GM18505 (cell line): ENCODE measurements at regions not wholly inside any gene's neighbourhood (a gene's known extent, or its start where the extent isn't known, plus 50 kb on each side); places are given as distances from the start of the nearest gene placed in this dataset.
A peak's percentile ranks its signal among the peaks of the same experiment; 100 is the strongest.

Source experiments
- ATAC-seq: cut with Tn5 transposase; IDR thresholded peaks from one replicate; pipeline ENCODE4 v1.9.1; 2021; ENCODE audit not compliant: unreplicated experiment
- POLR2A ChIP-seq: IDR thresholded peaks from 4 replicates; pipeline ENCODE4 v1.6.1; 2011; ENCODE audit warnings: borderline replicate concordance; ENCODE audit not compliant: insufficient read depth, insufficient read length; ENCODE audit errors: extremely low read depth

- TF ChIP-seq POLR2A: no peak
- no peak for ATAC-seq
Observed at GRCh38 chr12:11564984-11565651, 84.4 kb upstream of the ETV6 start.

- ATAC-seq: no peak
- TF ChIP-seq POLR2A: no peak
Observed at GRCh38 chr12:11565752-11566151, 83.7 kb upstream of the ETV6 start.

GRCh38 chr12:11568155-11568761 lies 81.2 kb upstream of the ETV6 start:
- peak; percentile 2 for ATAC-seq
- no peak for TF ChIP-seq POLR2A

- TF ChIP-seq POLR2A: no peak
- ATAC-seq: peak; percentile 80
Observed at GRCh38 chr12:11568762-11569478, 80.6 kb upstream of the ETV6 start.

- no peak for ATAC-seq
- TF ChIP-seq POLR2A: no peak
Observed at GRCh38 chr12:11569716-11570115, 79.8 kb upstream of the ETV6 start.

GRCh38 chr12:11573880-11574279 lies 75.6 kb upstream of the ETV6 start:
- no peak for TF ChIP-seq POLR2A

GRCh38 chr12:11576104-11576503 lies 73.4 kb upstream of the ETV6 start:
- no peak for TF ChIP-seq POLR2A
- ATAC-seq: no peak

More at GRCh38 chr12:11573880-11574279, 75.6 kb upstream of the ETV6 start:
- ATAC-seq: no peak

GRCh38 chr12:11577658-11578260 lies 71.7 kb upstream of the ETV6 start:
- ATAC-seq: no peak
- TF ChIP-seq POLR2A: no peak

GRCh38 chr12:11578461-11578993 lies 70.9 kb upstream of the ETV6 start:
- ATAC-seq: peak; percentile 60
- no peak for TF ChIP-seq POLR2A

GRCh38 chr12:11580125-11580751 lies 69.2 kb upstream of the ETV6 start:
- no peak for ATAC-seq
- no peak for TF ChIP-seq POLR2A

GRCh38 chr12:11581179-11581755 lies 68.2 kb upstream of the ETV6 start:
- TF ChIP-seq POLR2A: no peak
- no peak for ATAC-seq

GRCh38 chr12:11584221-11584855 lies 65.1 kb upstream of the ETV6 start:
- TF ChIP-seq POLR2A: no peak
- ATAC-seq: no peak

GRCh38 chr12:11592484-11592883 lies 57.0 kb upstream of the ETV6 start:
- TF ChIP-seq POLR2A: no peak
- no peak for ATAC-seq

- no peak for TF ChIP-seq POLR2A
- ATAC-seq: no peak
Observed at GRCh38 chr12:11593013-11593412, 56.5 kb upstream of the ETV6 start.
